LNCaP clone FGC (cell line): ENCODE measurements at regions not wholly inside any gene's neighbourhood (a gene's known extent, or its start where the extent isn't known, plus 50 kb on each side); places are given as distances from the start of the nearest gene placed in this dataset.

Source experiments
- DNase-seq: peaks from one replicate; pipeline ENCODE4 v3.0.0-alpha.2; 2011; ENCODE audit warnings: low read depth
- H3K4me3 ChIP-seq: 2 replicates; pipeline ENCODE4 v1.5.1; 2011; ENCODE audit warnings: mild to moderate bottlenecking, low read depth, low read length, control low read depth
- CTCF ChIP-seq: IDR thresholded peaks from 2 replicates; pipeline ENCODE4 v1.5.1; 2012; ENCODE audit warnings: mild to moderate bottlenecking; ENCODE audit not compliant: control insufficient read depth, insufficient read depth; ENCODE audit errors: extremely low read depth

- H3K4me3 ChIP-seq, result no peak overlapping the region
- DNase-seq, result no peak
- TF ChIP-seq CTCF, result no peak
Observed at GRCh38 chr7:3193379-3194120, 107.5 kb upstream of the SDK1 start.

DNA sequence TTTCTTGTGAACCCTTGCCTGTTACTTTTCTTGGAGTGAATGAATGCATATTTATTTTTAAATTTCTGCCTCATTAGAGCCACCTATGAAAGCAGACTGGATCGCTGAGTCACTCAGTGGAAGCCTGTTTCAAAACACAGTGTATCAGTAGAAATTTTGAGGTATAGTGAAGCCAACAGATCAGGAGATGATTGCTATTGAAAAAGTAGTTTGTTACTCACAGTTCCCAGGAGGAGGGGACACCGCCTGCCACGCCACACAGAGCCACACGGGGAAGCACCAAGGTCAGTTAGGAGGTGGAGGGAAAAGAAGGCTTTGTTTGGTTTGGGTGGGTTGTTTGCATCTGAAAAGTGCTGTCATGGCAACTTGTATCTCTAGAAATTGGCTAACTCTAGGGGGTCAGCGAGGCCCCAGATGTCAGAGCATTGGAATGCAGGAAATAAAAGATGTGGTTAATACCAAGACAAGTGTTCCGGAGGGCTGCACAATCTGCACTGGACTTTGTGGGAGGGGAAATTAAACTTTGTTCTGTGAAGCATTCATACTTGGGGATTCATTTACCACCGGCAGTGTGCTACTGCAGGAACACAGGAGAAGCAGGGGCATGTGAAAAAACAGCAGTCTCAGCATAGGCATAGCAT lies 106.4 kb upstream of the SDK1 start:
- TF ChIP-seq CTCF, result no peak
- no peak for DNase-seq
- H3K4me3 ChIP-seq, result no peak overlapping the region

DNA sequence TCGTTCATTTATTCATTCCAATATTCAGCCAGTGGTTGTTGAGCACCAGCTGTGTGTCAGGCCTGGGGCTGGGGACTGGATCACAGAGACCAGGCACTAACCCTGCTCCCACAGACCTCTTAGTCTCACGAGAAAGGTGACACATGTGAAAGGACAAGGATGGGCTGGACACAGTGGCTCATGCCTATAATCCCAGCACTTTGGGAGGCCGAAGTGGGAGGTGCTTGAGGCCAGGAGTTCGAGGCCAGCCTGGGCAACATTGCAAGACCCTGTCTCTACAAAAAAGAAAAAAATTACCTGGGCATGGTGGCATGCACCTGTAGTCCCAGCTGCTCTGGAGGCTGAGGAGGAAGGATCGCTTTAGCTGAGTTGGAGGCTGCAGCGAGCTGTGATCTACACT lies 105.9 kb upstream of the SDK1 start:
- no peak for TF ChIP-seq CTCF
- H3K4me3 ChIP-seq, result no peak overlapping the region
- DNase-seq, result no peak

DNA sequence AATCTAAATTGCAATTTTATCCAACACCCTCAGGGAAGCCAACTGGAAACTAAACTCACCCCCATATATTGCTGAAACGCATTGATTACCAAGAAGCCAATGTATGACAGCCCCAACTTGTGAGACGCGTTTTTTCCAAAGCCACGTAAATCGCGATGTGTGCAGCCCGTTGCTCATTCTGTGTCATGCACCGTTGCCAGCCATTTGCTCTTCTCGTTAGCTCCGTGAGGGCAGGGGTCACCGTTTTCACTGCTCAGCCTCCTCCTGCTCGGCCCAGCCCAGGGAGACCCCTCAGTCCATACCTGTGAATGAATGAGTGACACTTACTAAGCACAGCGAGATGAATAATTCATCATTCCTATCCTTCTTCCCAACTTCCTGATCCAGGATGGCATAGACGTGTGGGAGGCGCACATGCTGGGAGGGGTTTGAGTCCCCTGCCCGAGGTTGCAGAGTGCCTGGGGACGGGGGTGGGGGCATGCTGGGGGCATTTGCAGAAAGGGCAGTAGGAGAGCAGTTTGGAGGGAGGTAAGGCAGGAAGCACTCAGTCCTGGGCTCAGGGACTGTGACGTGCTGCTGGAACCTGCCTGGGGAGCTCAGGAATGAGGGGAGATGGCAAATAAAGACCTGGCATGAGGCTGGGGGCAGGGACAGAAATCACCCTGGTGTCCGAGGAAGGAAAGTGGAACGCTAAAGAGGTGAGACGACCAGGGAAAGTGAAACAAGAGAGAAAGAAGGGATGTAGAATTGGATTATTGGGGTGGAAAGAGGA lies 104.2 kb upstream of the SDK1 start:
- TF ChIP-seq CTCF, result no peak
- H3K4me3 ChIP-seq, result no peak overlapping the region

DNA sequence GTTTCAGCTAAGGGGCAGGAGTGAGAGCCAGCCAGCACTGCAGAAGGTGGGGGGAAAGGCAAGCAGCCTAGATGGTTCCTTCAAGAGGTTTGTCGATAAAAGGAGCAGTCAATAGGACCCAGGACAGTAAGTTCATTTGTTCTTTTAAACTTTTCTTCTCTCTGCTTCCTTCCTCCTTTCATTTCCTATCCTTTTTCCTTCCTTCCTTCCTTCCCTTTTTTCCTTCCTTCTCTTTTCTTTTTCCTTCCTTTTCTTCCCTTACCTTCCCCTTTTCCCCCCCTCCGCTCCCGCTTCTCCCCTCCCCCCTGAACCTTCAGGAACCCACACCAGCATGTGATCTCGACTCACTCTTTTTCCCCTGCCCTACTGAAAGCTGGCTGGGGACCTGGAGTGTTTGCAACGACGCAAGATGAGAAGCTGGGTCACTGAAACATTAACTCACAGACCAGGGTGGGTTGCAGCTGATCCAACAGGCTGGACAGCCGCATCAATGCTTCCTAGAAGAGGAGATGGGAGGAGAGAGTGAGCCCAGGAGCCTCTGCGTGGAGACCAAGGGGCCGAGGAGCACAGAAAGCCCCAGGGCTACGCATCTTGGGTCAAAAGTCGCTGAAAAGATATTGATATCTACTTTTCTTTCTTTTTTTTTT lies 103.4 kb upstream of the SDK1 start:
- no peak for DNase-seq
- H3K4me3 ChIP-seq, result no peak overlapping the region
- TF ChIP-seq CTCF, result no peak

More for the DNA sequence above, 104.2 kb upstream of the SDK1 start:
- DNase-seq, result no peak

GRCh38 chr7:3198316-3198715 lies 102.7 kb upstream of the SDK1 start:
- no peak overlapping the region for H3K4me3 ChIP-seq
- no peak for DNase-seq
- TF ChIP-seq CTCF, result no peak
